GM10266 (cell line): ENCODE measurements at regions not wholly inside any gene's neighbourhood (a gene's known extent, or its start where the extent isn't known, plus 50 kb on each side); places are given as distances from the start of the nearest gene placed in this dataset.

Experiments
- DNase-seq: peaks from one replicate; pipeline ENCODE4 v3.0.0; 2012; ENCODE audit errors: extremely low spot score
- CTCF ChIP-seq: IDR thresholded peaks from 2 replicates; pipeline ENCODE4 v1.5.1; 2012; ENCODE audit warnings: mild to moderate bottlenecking, low read depth; ENCODE audit not compliant: control insufficient read depth, insufficient read depth; ENCODE audit errors: missing control alignments

DNA sequence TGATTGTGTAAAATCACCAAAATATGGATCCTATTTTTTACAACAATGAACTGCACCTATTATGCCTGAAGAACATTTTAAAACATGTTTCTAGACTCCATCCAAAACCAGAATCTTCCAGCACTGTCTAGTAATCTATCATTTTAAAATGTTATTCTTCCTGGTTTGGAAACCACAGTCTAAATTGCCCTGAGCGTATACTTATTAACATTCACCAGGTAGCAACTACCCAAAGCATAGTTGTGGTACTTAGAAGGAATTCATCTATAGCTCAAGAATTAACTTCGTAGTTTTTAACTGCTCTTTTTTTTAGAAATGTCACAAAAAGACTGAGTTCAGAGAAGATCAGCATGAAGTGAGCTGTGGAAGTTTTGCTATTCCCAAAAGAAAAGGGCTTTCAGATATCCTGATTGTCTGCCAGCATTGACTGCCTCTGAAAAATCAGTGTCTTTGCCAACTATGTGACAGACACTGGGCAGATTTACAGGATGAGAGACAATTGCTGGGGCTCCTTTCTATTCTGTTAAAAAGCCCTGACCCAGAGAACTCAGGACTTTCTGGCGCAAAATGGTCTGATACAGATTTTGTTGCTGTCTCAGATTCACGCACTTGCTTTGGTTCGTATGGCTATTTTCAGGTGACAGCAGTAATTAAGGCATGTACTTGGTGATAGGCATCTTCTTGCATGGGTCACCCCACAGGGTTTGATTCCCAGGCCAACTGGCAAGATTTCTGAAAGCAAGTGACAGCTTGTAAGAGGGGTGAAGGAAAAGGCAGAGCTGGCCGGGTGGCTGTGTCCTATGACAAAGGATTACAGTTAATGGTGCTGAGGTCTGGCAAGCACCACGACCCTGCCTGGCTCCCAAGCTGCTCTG lies 152.5 kb upstream of the RAI14 start:
- no peak for TF ChIP-seq CTCF
- no peak for DNase-seq

DNA sequence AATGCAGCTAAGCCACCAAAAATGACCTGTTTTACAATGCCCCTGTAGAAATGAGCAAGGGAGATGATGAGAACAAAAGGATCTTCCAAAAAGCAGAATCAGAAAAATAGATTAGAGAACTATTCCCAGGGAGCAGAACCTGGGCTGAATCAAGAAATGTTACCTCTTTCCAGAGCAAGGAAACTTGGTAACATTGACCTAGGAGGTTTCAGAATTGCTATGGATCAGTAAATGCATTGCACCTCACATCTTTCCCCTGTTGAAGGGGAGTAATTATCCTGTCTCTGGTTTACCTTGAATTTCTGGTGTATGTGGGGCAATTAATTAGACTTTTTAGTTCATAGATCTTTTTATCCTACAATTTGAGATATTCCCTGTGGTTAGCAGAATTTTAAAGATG lies 151.2 kb upstream of the RAI14 start:
- no peak for DNase-seq
- no peak for TF ChIP-seq CTCF

DNA sequence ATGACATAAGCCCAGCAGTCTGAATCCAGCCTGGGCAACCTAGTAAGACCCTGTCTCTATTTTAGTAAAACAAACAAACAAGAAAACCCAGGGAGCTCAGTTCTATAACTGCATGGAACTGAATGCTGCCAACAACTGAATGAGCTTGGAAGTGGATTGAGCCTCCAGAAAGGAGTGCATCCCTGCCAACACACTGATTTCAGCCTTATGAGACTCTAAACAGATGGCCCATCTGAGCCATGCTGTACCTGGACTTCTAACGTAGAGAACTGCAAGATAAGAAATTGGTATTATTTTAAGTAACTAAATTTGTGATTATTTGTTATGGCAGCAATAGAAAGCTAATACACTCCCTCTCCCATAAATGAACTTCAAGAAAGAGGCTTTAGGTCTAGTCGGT lies 150.4 kb upstream of the RAI14 start:
- DNase-seq = no peak
- TF ChIP-seq CTCF = no peak

GRCh38 chr5:34507933-34508332 lies 148.2 kb upstream of the RAI14 start:
- DNase-seq = no peak
- TF ChIP-seq CTCF = no peak

- DNase-seq = no peak
- no peak for TF ChIP-seq CTCF
Measured at GRCh38 chr5:34509392-34509791, 146.7 kb upstream of the RAI14 start.

- DNase-seq = no peak
- TF ChIP-seq CTCF = no peak
Measured at GRCh38 chr5:34510002-34510401, 146.1 kb upstream of the RAI14 start.

GRCh38 chr5:34511063-34511462 lies 145.1 kb upstream of the RAI14 start:
- no peak for DNase-seq
- TF ChIP-seq CTCF = no peak
